ENCODE measurements at regions not wholly inside any gene's neighbourhood (a gene's known extent, or its start where the extent isn't known, plus 50 kb on each side); places are given as distances from the start of the nearest gene placed in this dataset.
"Not testable (repeated sequence)": the region's sequence is repeated elsewhere in the genome, so short reads cannot be mapped to it uniquely, and the experiment has no call there.

DNA sequence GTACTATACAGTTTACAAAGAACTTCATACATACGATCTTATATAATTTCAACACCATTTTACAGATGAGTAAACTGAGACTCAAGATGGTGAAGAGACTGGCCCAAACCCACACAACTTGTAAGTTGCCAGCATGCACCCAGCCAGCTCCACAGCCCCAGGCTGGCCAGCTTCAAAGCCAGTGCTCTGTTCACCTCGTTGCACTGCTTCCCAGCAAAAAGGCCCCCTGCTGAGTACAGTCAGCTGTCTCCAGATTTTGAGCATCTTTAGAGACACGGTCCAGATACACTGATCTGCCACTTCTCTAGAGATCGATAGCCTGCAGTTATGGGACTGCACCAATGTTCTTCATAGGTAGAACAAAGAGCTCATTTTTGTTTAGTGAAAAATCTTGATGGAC is 257.2 kb upstream of the CHAC2 start:
- intact Hi-C loops (cut with DNase I; ENCODE audit: low total_unique reads) (no loop called here), in situ Hi-C loops (cut with MboI; ENCODE audit: low pct_ligation_motif_present in 1 of 4, low pct_unique_long_range_greater_than_20kb in 1 of 4, low sequenced_read_pairs in 3 of 4) (no loop called here)
- no peak overlapping the region for H3K27ac ChIP-seq
- H3K4me3 ChIP-seq: no peak overlapping the region
- H3K4me1 ChIP-seq: no peaks in the 10 kb centered on the region
- no peaks in the 10 kb centered on the region for H3K27me3 ChIP-seq
- TF ChIP-seq EP300 (IDR thresholded peaks at IDR 0.05; ENCODE audit: low read depth) (no peak), CTCF (IDR thresholded peaks at IDR 0.05) (no peak), POLR2AphosphoS5 (IDR thresholded peaks at IDR 0.05) (no peak), POLR2A (IDR thresholded peaks at IDR 0.05) (no peak)
- WGBS, 2 donors (ENCODE audit: low coverage in 1 of 2): 70 to 100% methylated on average over 1 to 4 of the region's 4 CpGs
- H3K36me3 ChIP-seq: no peaks in the 10 kb centered on the region
- DNase-seq: no peak
- H3K9me3 ChIP-seq: no peaks in the 10 kb centered on the region

DNA sequence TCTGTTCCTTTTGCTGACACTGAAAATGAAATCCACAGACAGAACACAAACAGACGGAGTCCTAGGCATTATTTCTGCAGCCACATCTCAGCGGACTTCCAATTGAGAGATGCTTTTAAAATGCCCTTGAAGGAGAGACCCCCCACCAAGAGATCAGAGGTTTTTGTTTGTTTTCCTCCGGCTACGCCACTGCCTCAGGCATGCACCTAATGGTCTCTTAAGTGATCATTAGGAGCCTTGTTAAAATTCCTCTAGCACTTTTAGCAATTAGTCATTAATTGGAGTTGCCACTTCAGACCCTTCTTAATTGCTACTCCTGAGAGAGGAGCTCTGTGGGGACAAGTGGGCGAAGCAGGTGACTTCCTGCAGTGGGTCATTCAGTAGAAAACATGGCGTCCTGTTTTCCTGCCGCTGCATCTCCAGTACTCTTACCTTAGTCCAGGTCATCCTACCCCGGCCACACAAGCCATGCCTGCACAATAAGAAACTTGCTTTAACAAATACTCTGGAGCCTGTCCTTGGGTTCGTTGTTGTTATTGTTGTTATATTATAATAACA is 257.7 kb upstream of the CHAC2 start:
- in situ Hi-C loops (cut with MboI; ENCODE audit: low pct_ligation_motif_present in 1 of 4, low pct_unique_long_range_greater_than_20kb in 1 of 4, low sequenced_read_pairs in 3 of 4): no loop called here
- no peak for DNase-seq
- TF ChIP-seq POLR2A (IDR thresholded peaks at IDR 0.05) (no peak), POLR2AphosphoS5 (IDR thresholded peaks at IDR 0.05) (no peak), CTCF (IDR thresholded peaks at IDR 0.05) (no peak), EP300 (IDR thresholded peaks at IDR 0.05; ENCODE audit: low read depth) (no peak)
- WGBS, 2 donors (ENCODE audit: low coverage in 1 of 2): 75 to 92% methylated on average over 2 to 9 of the region's 9 CpGs
- Histone ChIP-seq H3K27ac (no peak overlapping the region), H3K36me3 (no peaks in the 10 kb centered on the region), H3K4me3 (no peak overlapping the region), H3K4me1 (no peaks in the 10 kb centered on the region), H3K27me3 (no peaks in the 10 kb centered on the region), H3K9me3 (no peaks in the 10 kb centered on the region)
- intact Hi-C loops (cut with DNase I; ENCODE audit: low total_unique reads): no loop called here

DNA sequence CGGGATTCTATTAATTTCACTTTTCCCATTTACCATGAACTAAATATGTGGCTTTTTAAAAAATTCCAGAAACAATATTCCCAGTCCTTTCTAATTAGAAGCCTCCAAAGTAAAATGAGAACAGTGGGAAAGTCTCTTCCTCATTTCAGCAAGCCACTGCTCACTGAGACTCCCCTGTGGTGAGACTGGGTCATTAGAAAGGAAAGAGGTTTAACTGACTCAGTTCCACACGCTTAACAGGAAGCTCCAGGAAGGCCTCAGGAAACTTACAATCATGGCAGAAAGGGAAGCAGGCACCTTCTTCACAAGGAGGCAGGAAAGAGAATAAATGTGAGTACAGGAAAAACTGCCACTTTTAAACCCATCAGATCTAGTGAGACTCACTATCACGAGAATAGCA is 258.9 kb upstream of the CHAC2 start:
- TF ChIP-seq EP300 (IDR thresholded peaks at IDR 0.05; ENCODE audit: low read depth) (no peak), POLR2A (IDR thresholded peaks at IDR 0.05) (no peak), CTCF (IDR thresholded peaks at IDR 0.05) (no peak), POLR2AphosphoS5 (IDR thresholded peaks at IDR 0.05) (no peak)
- 47 to 70% methylated on average over 3 of the region's 3 CpGs for WGBS, 2 donors (ENCODE audit: low coverage in 1 of 2)
- intact Hi-C loops (cut with DNase I; ENCODE audit: low total_unique reads) (no loop called here), in situ Hi-C loops (cut with MboI; ENCODE audit: low pct_ligation_motif_present in 1 of 4, low pct_unique_long_range_greater_than_20kb in 1 of 4, low sequenced_read_pairs in 3 of 4) (no loop called here)
- Histone ChIP-seq H3K27ac (no peak overlapping the region), H3K4me1 (no peaks in the 10 kb centered on the region), H3K9me3 (no peaks in the 10 kb centered on the region), H3K27me3 (no peaks in the 10 kb centered on the region), H3K4me3 (no peak overlapping the region), H3K36me3 (no peaks in the 10 kb centered on the region)
- DNase-seq: no peak

DNA sequence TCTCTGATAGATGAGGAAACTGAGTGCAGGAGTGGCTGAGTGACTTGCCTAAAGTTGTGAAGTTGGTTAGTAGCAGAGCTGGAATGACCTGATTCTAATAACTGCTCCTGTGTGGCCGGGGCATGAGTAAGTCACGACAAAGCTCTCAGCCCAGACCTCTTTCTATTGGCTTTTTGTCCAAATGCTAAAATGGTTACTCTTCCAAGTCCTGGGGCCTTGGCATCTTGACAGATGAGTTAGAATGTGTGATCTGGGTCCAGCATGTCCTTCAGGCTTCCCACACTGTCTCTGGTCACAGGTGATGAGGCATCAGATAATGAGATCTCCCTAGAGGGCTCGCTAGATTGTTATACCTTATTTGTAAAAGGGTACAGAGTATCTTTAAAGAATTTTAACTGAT is 260.5 kb upstream of the CHAC2 start:
- H3K27ac ChIP-seq; in situ Hi-C loops (cut with MboI; ENCODE audit: low pct_ligation_motif_present in 1 of 4, low pct_unique_long_range_greater_than_20kb in 1 of 4, low sequenced_read_pairs in 3 of 4); H3K4me1 ChIP-seq; H3K4me3 ChIP-seq; intact Hi-C loops (cut with DNase I; ENCODE audit: low total_unique reads); H3K9me3 ChIP-seq; H3K27me3 ChIP-seq; H3K36me3 ChIP-seq; DNase-seq: not testable (repeated sequence)
- 82 to 92% methylated on average over 2 to 3 of the region's 3 CpGs for WGBS, 2 donors (ENCODE audit: low coverage in 1 of 2)

- Histone ChIP-seq H3K27ac (no peak overlapping the region), H3K27me3 (no peaks in the 10 kb centered on the region), H3K36me3 (no peaks in the 10 kb centered on the region), H3K4me3 (no peak overlapping the region), H3K4me1 (no peaks in the 10 kb centered on the region), H3K9me3 (no peaks in the 10 kb centered on the region)
- WGBS, 2 donors (ENCODE audit: low coverage in 1 of 2): 77% methylated on average over 3 of the region's 3 CpGs; no CpG with 5 or more reads in 1 of the 2 donors
- intact Hi-C loops (cut with DNase I; ENCODE audit: low total_unique reads): no loop called here
- TF ChIP-seq CTCF (IDR thresholded peaks at IDR 0.05) (no peak), POLR2A (IDR thresholded peaks at IDR 0.05) (no peak), EP300 (IDR thresholded peaks at IDR 0.05; ENCODE audit: low read depth) (no peak), POLR2AphosphoS5 (IDR thresholded peaks at IDR 0.05) (no peak)
- in situ Hi-C loops (cut with MboI; ENCODE audit: low pct_ligation_motif_present in 1 of 4, low pct_unique_long_range_greater_than_20kb in 1 of 4, low sequenced_read_pairs in 3 of 4): no loop called here
- DNase-seq: no peak
These were observed 261.8 kb upstream of the CHAC2 start for GRCh38 chr2:53505826-53506225.

Data from transverse colon (tissue), 4 donors.